H9 (cell line): ENCODE measurements at regions not wholly inside any gene's neighbourhood (a gene's known extent, or its start where the extent isn't known, plus 50 kb on each side); places are given as distances from the start of the nearest gene placed in this dataset.

Source experiments
- DNase-seq: peaks from one replicate; pipeline ENCODE4 v3.0.0-alpha.2; 2017
- H2AFZ ChIP-seq: one replicate; pipeline ENCODE4 v1.6.1; 2013; ENCODE audit warnings: mild to moderate bottlenecking, low read length, control low read depth, moderate library complexity
- H2AK5ac ChIP-seq: 2 replicates; pipeline ENCODE4 v1.6.1; 2013; ENCODE audit warnings: low read length, control low read depth, mixed read lengths; ENCODE audit not compliant: insufficient read length
- H2BK120ac ChIP-seq: one replicate; pipeline ENCODE4 v1.6.1; 2013; ENCODE audit warnings: low read depth, mild to moderate bottlenecking, low read length, control low read depth, inconsistent platforms; ENCODE audit not compliant: poor library complexity, severe bottlenecking
- H2BK12ac ChIP-seq: 2 replicates; pipeline ENCODE4 v1.6.1; 2013; ENCODE audit warnings: low read length, control low read depth, mixed read lengths, low read depth; ENCODE audit not compliant: insufficient read length
- H2BK15ac ChIP-seq: 2 replicates; pipeline ENCODE4 v1.6.1; 2013; ENCODE audit warnings: low read depth, low read length, control low read depth
- H2BK20ac ChIP-seq: one replicate; pipeline ENCODE4 v1.6.1; 2013; ENCODE audit warnings: low read depth, mild to moderate bottlenecking, low read length, control low read depth, inconsistent platforms; ENCODE audit not compliant: poor library complexity, severe bottlenecking
- H2BK5ac ChIP-seq: 2 replicates; pipeline ENCODE4 v1.6.1; 2013; ENCODE audit warnings: low read length, control low read depth, mixed read lengths; ENCODE audit not compliant: insufficient read length
- H3K14ac ChIP-seq: 2 replicates; pipeline ENCODE4 v1.6.1; 2013; ENCODE audit warnings: low read length, control low read depth; ENCODE audit not compliant: insufficient read depth
- H3K18ac ChIP-seq: 2 replicates; pipeline ENCODE4 v1.6.1; 2013; ENCODE audit warnings: low read depth, mild to moderate bottlenecking, mixed read lengths, low read length, control low read depth; ENCODE audit not compliant: insufficient read length
- H3K23ac ChIP-seq: 2 replicates; pipeline ENCODE4 v1.6.1; 2013; ENCODE audit warnings: low read length, control low read depth, mixed read lengths, low read depth; ENCODE audit not compliant: insufficient read length
- H3K23me2 ChIP-seq: 2 replicates; pipeline ENCODE4 v1.6.1; 2013; ENCODE audit warnings: low read depth, mild to moderate bottlenecking, mixed read lengths, low read length, control low read depth; ENCODE audit not compliant: insufficient read length, poor library complexity, severe bottlenecking
- H3K27ac ChIP-seq: 2 replicates; pipeline ENCODE4 v1.5.1; 2013; ENCODE audit warnings: low read length, control low read depth, mixed read lengths, low read depth; ENCODE audit not compliant: insufficient read length
- H3K27me3 ChIP-seq: 2 replicates; pipeline ENCODE4 v1.6.1; 2013; ENCODE audit warnings: low read length, control low read depth, inconsistent platforms; ENCODE audit not compliant: insufficient read depth
- H3K4ac ChIP-seq: 2 replicates; pipeline ENCODE4 v1.6.1; 2013; ENCODE audit warnings: low read depth, mild to moderate bottlenecking, control low read depth, inconsistent platforms, low read length, moderate library complexity
- H3K4me1 ChIP-seq: 2 replicates; pipeline ENCODE4 v1.6.1; 2013; ENCODE audit warnings: low read length, control low read depth, inconsistent platforms; ENCODE audit not compliant: insufficient read depth
- H3K4me2 ChIP-seq: 2 replicates; pipeline ENCODE4 v1.6.1; 2013; ENCODE audit warnings: low read length, control low read depth, mixed read lengths; ENCODE audit not compliant: insufficient read length, insufficient read depth
- H3K56ac ChIP-seq: 2 replicates; pipeline ENCODE4 v1.6.1; 2013; ENCODE audit warnings: low read depth, mild to moderate bottlenecking, mixed read lengths, low read length, control low read depth; ENCODE audit not compliant: insufficient read length
- H3K79me1 ChIP-seq: 2 replicates; pipeline ENCODE4 v1.6.1; 2013; ENCODE audit warnings: low read depth, mild to moderate bottlenecking, moderate library complexity, low read length, control low read depth, inconsistent platforms; ENCODE audit not compliant: insufficient read depth, poor library complexity, severe bottlenecking
- H3K79me2 ChIP-seq: 2 replicates; pipeline ENCODE4 v1.6.1; 2013; ENCODE audit warnings: low read length, control low read depth, inconsistent platforms; ENCODE audit not compliant: insufficient read depth
- H3K9ac ChIP-seq: 2 replicates; pipeline ENCODE4 v1.6.1; 2013; ENCODE audit warnings: low read length, control low read depth, mixed read lengths; ENCODE audit not compliant: insufficient read length; ENCODE audit errors: extremely low read depth
- H3K9me3 ChIP-seq: one replicate; pipeline ENCODE4 v1.6.1; 2013; ENCODE audit warnings: low read depth, low read length, inconsistent platforms; ENCODE audit not compliant: control insufficient read depth
- H3T11ph ChIP-seq: one replicate; pipeline ENCODE4 v1.6.1; 2013; ENCODE audit warnings: mild to moderate bottlenecking, low read length, control low read depth, inconsistent platforms
- H4K20me1 ChIP-seq: one replicate; pipeline ENCODE4 v1.6.1; 2013; ENCODE audit not compliant: control insufficient read depth, insufficient read length, insufficient read depth
- H4K5ac ChIP-seq: 2 replicates; pipeline ENCODE4 v1.6.1; 2013; ENCODE audit warnings: low read depth, mild to moderate bottlenecking, mixed read lengths, low read length, control low read depth; ENCODE audit not compliant: insufficient read length
- H4K8ac ChIP-seq: replicated peaks from 2 replicates; pipeline ENCODE4 v1.6.1; 2013; ENCODE audit warnings: low read length, control low read depth, mixed read lengths, low read depth; ENCODE audit not compliant: insufficient read length
- H4K91ac ChIP-seq: 2 replicates; pipeline ENCODE4 v1.6.1; 2013; ENCODE audit warnings: low read depth, mild to moderate bottlenecking, moderate library complexity, mixed read lengths, low read length, control low read depth; ENCODE audit not compliant: insufficient read length
- H3K27ac Mint-ChIP-seq, 3 experiments: 2 replicates in 2 of 3; 3 replicates in 1 of 3; pipeline ENCODE4 v1.8.0; 2020 to 2021; ENCODE audit warnings: mixed read lengths in 3 of 3, mild to moderate bottlenecking in 1 of 3, moderate library complexity in 1 of 3
- H3K27me3 Mint-ChIP-seq: 2 replicates; pipeline ENCODE4 v1.8.0; 2021; ENCODE audit warnings: low read depth, mild to moderate bottlenecking, moderate library complexity, mixed read lengths
- H3K36me3 Mint-ChIP-seq, 3 experiments: 2 replicates in 2 of 3; 3 replicates in 1 of 3; pipeline ENCODE4 v1.8.0; 2020 to 2021; ENCODE audit warnings: low read depth in 3 of 3, mixed read lengths in 3 of 3; ENCODE audit not compliant: insufficient read depth in 1 of 3
- H3K4me1 Mint-ChIP-seq, 2 experiments: 2 replicates each; pipeline ENCODE4 v1.8.0; 2020; ENCODE audit warnings: mixed read lengths in 2 of 2
- H3K4me3 Mint-ChIP-seq, 2 experiments: 2 replicates in 1 of 2; 3 replicates in 1 of 2; pipeline ENCODE4 v1.8.0; 2020 to 2021; ENCODE audit warnings: mild to moderate bottlenecking in 2 of 2, mixed read lengths in 2 of 2, moderate library complexity in 1 of 2
- H3K9me3 Mint-ChIP-seq, 2 experiments: 2 replicates in 1 of 2; 3 replicates in 1 of 2; pipeline ENCODE4 v1.8.0; 2020; ENCODE audit warnings: mild to moderate bottlenecking in 2 of 2, mixed read lengths in 2 of 2, moderate library complexity in 1 of 2
- CTCF ChIP-seq: fragments of 200-600 bp; sonication (generic); conservative IDR thresholded peaks from 3 replicates; pipeline ENCODE4 v1.8.0; 2021; ENCODE audit warnings: antibody characterized with exemption, mild to moderate bottlenecking
- WGBS: extraction: QIAGEN DNeasy Blood & Tissue Kit; methylation state at CpG from one replicate; pipeline ENCODE4 v1.1.7; 2013; ENCODE audit warnings: missing lambda C conversion rate, low lambda C conversion rate, mixed read lengths; ENCODE audit not compliant: insufficient read length; ENCODE audit errors: extremely low coverage; 5-methylcytosine and 5-hydroxymethylcytosine counted together

- H4K8ac ChIP-seq = no peak overlapping the region
- Mint-ChIP-seq H3K27me3 (peaks cover 3% of the 10 kb centered on the region), H3K36me3 (peaks cover 11 to 17% (median 14%) of the 10 kb centered on the region in 3 experiments), H3K27ac (no peak overlapping the region), H3K4me3 (no peak overlapping the region), H3K9me3 (peaks cover 13 to 15% of the 10 kb centered on the region in 2 experiments), H3K4me1 (peaks cover 0 to 5% of the 10 kb centered on the region in 2 experiments; a peak in 1 of 4 replicates)
- H2BK120ac ChIP-seq = no peak overlapping the region
- H2BK20ac ChIP-seq = no peak overlapping the region
- H3K79me1 ChIP-seq = no peaks in the 10 kb centered on the region
- no peak overlapping the region for H4K91ac ChIP-seq
- H4K20me1 ChIP-seq = no peaks in the 10 kb centered on the region
- no peak overlapping the region for H3K9ac ChIP-seq
- H2BK5ac ChIP-seq = no peak overlapping the region
- H2BK12ac ChIP-seq = no peak overlapping the region
- no peak overlapping the region for H3K27ac ChIP-seq
- no peak overlapping the region for H3T11ph ChIP-seq
- H3K14ac ChIP-seq = no peak overlapping the region
- H3K9me3 ChIP-seq = peaks cover 5% of the 10 kb centered on the region
- H2BK15ac ChIP-seq = no peak overlapping the region
- no peaks in the 10 kb centered on the region for H3K79me2 ChIP-seq
- WGBS = no CpG with 5 or more reads among the region's 3 CpGs
- H3K4me2 ChIP-seq = no peak overlapping the region
- no peak for DNase-seq
- no peak overlapping the region for H3K23ac ChIP-seq
- no peak overlapping the region for H3K4ac ChIP-seq
- no peak overlapping the region for H2AK5ac ChIP-seq
- no peaks in the 10 kb centered on the region for H3K23me2 ChIP-seq
- H4K5ac ChIP-seq = no peak overlapping the region
- no peak overlapping the region for H3K56ac ChIP-seq
- no peaks in the 10 kb centered on the region for H3K4me1 ChIP-seq
- TF ChIP-seq CTCF = no peak
- H3K18ac ChIP-seq = no peak overlapping the region
- no peak overlapping the region for H2AFZ ChIP-seq
- no peaks in the 10 kb centered on the region for H3K27me3 ChIP-seq
These were observed 66.6 kb upstream of the NAF1 start for GRCh38 chr4:163233321-163233720.
